Activated CD8-positive, alpha-beta memory T cell treated with anti-CD3 and anti-CD28 coated beads, Interleukin-2, amount 50 U/mL, for 48 hours (primary cell): ENCODE measurements at regions not wholly inside any gene's neighbourhood (a gene's known extent, or its start where the extent isn't known, plus 50 kb on each side); places are given as distances from the start of the nearest gene placed in this dataset.
"Not testable (repeated sequence)": the region's sequence is repeated elsewhere in the genome, so short reads cannot be mapped to it uniquely, and the experiment has no call there.

ENCODE experiments used
- DNase-seq: peaks from one replicate; pipeline ENCODE4 v3.0.0-alpha.2; 2020

DNA sequence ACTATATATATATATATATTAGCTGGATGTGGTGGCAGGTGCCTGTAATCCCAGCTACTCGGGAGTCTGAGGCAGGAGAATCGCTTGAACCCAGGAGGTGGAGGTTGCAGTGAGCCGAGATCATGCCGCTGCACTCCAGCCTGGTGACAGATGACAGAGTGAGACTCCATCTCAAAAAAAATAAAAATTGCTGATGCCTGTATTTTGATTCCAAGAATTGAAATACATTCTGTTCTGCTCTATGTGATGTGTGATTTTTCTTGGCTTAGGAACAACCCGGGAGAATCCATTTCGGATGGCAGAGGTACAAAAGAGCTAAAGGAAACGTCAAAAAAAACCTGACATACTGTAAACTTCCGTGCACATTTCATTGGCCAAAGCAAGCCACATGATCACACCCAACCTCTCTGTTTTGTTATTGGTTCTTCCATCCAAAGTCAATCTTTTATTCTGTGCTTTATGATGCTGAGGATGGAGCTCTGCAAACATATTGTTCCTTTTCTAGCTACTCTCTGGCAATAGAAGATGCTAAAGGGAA, 478.1 kb upstream of the MAP2 start:
- DNase-seq, result no peak

DNA sequence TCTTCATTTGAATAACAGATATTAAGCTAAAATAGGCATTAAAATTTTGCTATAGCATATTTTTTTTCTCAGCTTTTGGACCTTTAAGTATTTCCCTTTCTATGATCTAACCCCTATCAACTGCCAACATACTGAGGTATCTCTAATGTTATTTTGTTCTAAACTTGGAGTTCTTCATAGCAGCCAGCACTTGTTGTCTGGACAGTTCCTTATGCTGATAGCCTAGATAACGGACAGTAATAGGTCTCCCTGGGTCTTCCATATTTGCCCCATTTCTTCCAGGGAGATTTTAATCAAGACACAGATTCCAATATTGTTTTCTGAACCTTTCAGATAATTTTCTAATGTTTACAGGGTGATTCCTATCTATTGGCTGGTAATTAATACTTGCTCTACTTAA, 475.8 kb upstream of the MAP2 start:
- no peak for DNase-seq

DNA sequence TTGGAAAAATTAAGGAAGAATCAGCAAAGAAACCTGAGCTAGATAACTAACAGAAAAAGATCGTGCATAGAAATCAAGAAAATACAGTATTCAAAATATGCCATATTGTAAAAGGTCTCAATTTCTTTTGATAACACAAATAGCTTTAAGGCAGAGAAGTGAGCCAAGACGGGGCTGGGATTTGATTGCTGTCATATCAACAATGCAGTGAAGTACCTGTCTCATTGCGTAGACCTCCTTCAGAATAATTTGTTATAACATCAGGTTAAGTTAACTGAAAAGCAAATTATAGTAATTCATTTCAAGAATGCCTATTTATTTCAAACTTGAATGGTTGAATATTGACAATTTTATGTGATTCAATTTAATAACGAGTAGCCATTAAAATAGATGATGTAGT, 453.8 kb upstream of the MAP2 start:
- no peak for DNase-seq

- no peak for DNase-seq
Observed at GRCh38 chr2:208977582-208977981, 446.3 kb upstream of the MAP2 start.

DNA sequence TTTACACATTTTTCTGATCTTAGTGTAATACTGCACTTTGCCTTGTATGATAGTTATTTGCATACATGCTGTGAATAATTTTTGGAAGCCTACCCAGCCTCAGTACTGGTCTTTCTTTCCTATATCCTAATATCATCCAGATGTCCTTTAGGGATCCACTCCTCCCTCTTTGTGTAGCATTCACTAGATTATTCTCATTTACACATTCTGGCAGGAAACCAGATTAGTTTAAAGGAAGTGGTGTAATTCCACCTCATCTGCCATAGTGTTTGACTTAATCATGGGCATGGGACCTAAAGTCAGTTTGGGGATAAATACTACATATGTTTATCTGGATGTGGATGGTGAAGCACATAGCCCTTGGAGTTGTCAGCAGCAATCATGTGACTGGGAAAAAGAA, 444.9 kb upstream of the MAP2 start:
- DNase-seq, result no peak

DNA sequence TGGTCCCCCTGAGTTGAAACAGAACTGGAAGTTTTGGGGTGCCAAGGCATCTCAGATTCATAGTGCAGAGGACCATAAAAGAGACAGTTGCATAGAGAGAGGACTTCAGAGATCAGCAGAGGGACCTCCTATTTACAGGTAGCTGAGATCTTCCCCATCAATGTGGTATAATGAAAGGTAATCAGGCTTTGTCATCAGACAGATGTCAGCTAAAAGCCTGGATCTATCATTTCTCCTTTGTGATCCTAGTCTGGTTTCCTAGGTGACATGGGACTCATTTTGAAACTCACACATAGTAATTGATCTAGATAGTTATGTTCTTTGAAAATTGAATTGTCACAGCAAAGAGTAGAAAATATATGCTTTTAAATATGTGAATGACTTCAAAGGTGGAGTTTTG, 443.5 kb upstream of the MAP2 start:
- no peak for DNase-seq

DNA sequence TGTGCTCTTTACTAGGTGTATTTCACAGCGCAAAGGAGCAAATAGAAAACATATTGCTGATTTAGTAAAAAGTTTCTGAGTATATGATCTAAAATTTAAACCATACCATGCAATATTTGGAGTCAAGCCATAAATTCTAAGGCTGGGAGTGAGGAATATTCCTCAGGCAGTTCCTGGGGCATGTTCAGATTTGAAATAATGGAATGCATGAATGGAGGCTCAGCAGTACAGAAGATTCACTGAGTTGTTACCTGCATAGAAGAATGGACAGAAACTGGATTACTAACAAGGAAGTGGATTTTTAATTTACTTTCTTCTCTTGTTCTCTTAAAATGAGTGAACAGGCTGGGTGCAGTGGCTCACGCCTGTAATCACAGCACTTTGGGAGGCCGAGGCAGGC, 441.0 kb upstream of the MAP2 start:
- no peak for DNase-seq

DNA sequence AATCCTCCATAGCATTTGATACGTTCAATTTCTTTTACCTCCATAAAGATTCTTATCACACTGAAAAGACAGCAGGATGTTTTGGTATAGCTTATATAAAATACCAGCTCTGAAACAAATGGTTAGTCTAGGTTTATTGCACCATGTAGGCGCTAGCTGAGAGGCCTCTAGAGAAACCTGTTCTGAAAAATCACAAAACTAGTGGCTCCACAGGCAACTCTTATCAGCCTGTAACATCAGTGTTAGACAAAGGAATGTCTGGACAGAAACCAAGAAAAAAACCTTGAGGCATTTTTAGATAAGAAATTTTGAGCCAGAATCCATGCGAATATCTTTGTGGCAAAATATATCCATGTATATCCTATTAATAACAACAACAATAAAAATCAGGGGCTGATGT, 440.4 kb upstream of the MAP2 start:
- DNase-seq, result no peak

DNA sequence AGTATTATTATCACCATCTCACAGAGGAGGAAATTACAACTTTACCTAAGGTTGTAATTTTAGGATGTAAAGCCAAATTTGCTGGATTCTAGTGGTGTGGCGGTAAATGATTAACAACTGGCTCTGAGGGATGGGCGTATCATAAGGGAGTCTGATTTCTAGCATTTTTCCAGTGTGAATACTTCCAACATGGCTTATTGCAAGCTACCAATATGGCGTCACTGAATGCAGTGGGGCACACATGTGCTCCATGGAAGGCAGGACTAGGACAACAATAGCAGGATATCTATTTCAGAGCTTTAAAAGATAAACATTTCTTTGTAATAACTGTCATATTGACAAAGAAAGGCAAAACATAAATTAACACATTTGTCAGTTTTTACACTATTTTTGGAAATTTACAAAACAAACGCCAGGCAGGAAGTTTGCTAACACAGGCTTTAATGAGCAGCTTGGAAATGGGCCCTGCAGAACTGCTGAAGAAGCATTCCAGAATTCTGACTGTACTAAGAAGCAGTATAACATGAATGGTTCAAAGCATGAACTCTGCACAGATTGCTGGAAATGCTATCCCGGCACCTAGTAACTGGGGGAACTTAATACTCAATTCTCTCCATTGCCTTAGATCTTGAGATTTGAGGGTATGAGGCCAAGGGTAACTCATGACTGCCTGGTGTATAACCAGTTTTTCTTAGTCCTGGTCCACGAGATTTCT, 439.3 kb upstream of the MAP2 start:
- DNase-seq, result no peak

DNA sequence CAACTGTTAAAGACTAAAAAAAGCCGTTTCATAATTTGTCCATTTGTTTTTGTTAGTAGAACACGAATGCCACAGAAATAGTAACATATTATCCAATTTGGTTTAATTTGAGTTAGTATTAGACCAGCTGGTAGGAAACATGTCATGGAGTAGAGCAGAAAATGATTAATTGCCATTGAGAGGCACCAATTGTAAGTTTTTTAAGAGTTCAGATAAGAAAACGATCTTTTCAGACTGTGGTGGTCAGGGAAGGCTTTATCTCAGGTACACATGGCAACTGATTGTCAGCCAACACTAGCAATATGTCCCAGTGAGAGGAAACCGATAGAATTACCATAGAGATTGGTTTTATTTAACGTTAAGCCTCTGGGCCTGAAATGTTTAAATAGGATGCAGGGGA, 438.2 kb upstream of the MAP2 start:
- DNase-seq, result no peak

DNA sequence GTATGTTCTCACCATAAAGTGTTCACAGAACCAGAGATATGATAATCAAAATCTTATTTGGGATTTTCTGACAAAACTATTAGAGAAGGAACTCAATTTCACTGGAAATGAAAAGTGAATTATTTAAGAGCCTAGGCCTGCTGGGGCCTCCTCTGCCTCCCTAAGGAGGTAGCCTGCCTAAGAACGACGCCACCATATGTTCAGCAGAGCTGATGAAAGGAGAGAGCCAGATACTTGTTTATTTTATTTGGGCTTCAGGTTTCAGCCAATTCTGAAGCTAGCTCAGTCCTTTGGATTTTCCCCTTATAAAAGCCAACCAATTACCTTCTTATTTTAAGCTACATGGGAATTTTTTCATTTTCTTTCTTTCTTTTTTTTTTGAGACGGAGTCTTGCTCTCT, 433.1 kb upstream of the MAP2 start:
- DNase-seq, result no peak

GRCh38 chr2:208999911-209000310, 423.9 kb upstream of the MAP2 start:
- no peak for DNase-seq

GRCh38 chr2:209002054-209002453, 421.8 kb upstream of the MAP2 start:
- DNase-seq, result no peak

GRCh38 chr2:209005371-209005770, 418.5 kb upstream of the MAP2 start:
- DNase-seq, result no peak

DNA sequence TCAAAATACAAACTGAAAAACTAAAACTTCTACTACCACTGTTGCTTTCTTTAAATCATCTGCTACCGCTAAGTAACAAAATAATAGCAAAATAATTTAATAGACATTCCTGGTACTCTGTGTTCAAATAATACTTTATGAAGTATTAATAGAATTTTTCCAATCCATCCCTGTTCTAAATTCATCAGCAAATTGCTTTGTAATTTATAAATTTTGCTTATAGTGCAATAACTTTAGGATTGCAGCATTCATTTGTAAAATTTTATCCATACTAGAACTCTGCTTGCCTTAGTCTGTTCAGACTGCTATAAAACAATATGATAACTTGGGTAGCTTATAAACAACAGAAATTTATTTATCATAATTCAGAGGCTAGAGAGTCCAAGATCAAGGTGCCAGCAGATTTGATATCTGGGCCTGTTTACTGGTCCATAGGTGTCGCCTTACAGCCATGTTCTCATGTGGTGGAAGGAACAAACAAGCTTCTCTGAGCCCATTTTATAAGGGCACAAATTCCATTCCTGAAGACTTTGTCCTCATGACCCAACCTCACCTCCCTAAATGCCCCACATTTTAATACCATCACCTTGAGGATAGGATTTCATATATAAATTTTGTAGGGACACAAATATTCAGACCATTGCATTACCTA, 415.1 kb upstream of the MAP2 start:
- DNase-seq, result no peak

DNA sequence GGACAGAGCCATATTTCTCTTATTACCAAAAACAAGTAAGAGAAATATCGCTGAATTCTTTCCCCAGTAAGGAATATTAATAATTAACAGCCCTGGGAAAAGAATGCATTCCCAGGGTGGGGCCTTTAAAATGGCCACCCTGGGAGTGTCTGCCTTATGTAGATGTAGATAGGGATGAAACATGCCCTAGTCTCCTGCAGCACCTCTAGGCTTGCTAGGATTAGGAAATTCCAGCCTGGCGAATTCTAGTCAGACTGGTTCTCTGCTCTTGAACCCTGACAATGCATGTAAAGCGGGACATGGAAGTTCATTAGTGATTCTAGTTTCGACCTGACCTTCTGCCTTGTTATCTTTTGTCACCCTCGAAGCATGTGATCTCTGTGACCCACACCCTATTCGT, 405.2 kb upstream of the MAP2 start:
- not testable (repeated sequence) for DNase-seq

- DNase-seq, result no peak
Observed at GRCh38 chr2:209029249-209029648, 394.6 kb upstream of the MAP2 start.

DNA sequence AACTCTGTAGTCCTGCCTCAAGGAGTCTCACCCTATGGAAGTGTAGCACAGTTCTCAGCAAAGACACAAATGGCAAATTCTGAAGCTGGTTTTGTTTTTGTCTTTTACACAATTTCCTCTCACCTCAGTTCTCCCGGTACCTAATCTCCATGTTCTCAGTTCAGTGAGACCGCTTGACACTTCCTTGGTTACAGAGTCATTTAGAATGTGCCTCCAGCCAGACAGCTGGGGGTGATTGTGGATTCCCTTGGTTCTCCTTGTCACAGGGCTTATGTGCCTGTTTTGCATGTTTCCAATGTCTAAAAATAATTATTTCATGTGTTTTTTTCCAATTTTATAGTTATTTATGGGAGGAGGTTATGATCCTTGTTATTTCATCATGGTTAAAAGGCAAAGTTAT, 379.5 kb upstream of the MAP2 start:
- DNase-seq, result no peak

DNA sequence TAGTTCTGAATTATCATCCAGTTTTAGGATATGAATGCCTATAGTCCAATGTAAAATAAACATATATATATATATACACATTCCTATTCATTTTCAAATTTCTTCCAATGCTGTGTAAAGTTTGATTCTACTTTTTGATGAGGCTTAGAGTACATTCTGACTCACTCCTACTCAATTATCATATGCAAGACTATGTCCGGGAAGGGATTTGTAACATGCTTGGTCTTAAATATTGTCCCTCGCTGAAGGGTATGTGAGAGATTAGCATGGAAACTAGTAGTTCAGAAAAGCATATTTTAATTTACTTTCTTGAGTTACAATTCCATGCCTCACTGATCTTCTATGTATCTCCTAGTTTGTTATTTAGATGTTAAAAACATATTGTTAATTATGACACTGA, 377.7 kb upstream of the MAP2 start:
- no peak for DNase-seq

GRCh38 chr2:209049608-209050007, 374.2 kb upstream of the MAP2 start:
- no peak for DNase-seq

DNA sequence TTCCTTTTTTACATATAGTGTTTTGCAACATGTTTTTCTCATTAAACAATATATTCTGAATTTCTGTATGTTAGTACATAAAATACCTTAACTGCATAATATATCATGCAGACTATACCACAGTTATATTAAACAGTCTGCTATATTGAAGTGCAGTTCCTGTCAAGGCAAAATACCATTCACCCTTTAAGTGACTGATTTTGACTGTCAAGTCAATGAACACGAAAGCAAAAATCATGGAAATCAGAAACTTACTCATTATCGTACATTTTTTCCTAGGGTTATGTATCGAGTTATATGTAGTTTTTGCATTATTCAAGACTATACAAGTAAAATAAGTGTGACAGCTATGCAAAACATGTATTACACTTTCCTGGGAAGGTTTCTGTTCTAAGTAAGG, 361.6 kb upstream of the MAP2 start:
- no peak for DNase-seq

DNA sequence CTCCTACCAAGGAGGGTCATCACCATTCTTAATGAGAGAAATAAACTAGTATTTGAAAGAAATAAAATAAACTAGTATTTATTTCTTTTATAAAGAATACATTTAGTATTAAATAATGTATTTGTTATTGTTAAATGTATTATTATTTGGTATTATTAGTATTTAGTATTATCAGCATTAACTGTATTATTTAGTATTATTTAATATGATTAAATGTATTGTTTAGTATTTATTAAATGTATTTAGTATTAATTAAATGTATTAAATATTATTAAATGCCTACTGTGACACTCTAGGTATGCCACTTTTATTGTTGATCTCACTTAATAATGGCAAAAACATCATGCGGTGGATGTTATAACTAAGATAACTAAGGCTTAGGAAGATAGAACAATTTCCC, 353.6 kb upstream of the MAP2 start:
- DNase-seq, result no peak

DNA sequence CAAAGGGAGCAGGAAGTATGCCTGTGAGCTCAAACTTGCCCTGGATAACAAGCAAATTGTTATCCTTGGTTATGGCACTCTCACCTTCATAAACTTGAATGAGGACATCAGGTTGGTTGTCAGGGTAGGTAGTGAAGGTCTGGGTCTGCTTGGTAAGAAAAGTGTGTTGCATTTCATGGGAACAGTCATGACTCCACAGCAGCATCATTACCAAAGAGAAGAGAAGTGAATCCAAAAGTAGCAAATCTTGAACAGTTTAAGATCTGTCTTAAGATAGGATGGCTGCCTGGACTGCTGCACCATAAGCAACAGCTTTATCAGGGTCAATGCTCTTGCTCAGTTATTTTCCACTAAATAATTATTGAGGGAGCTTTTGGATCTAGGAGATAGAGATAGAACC, 350.7 kb upstream of the MAP2 start:
- no peak for DNase-seq

DNA sequence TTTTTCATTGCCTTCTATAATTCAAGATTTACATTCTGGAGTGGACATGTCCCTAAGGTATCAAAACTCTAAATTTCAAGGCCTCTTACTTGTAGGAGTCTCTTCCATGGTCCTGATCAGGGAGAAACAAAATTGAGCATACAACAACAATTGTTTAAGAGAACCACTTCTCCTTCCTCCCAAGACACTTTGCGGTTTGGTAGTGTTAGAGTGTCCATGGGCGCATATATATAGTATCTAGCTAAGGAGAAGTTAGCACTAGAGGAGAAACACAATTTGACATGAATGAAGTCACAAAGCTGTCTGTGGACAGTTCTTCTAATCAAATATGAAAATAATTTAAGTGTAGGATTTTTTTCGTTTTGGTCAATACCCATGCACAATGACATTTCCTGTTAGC, 349.1 kb upstream of the MAP2 start:
- no peak for DNase-seq

- no peak for DNase-seq
Observed at GRCh38 chr2:209076151-209076550, 347.7 kb upstream of the MAP2 start.
